ENCODE measurements at regions not wholly inside any gene's neighbourhood (a gene's known extent, or its start where the extent isn't known, plus 50 kb on each side); places are given as distances from the start of the nearest gene placed in this dataset.

DNA sequence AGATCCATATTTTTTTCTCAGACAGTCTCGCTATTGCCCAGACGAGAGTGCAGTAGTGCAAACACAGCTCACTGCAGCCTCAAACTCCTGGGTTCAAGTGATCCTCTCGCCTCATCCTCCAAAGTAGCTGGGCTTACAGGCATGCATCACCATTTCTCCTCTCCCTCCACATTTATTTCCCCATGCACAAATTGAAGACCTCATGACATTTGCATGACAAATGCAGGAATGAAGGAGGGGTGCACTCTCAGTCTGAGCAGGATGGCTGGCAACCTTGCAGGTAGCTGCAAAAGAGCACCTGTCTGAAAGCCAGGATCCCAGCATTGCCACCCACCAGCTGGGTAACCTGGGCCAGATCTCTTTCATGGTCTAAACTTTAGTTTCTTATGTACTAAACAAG lies 111.2 kb downstream of the SH3TC2 start:
- H3K18ac ChIP-seq (ENCODE audit: insufficient read length, low read depth, low read length) = no peak overlapping the region
- H2BK15ac ChIP-seq (ENCODE audit: low read depth, low read length) = no peak overlapping the region
- no CpG with 5 or more reads among the region's 3 CpGs for WGBS (ENCODE audit: extremely low coverage, insufficient read length, low lambda C conversion rate)
- no peak overlapping the region for H3K9ac ChIP-seq (ENCODE audit: extremely low read depth, insufficient read length, low read length)
- Mint-ChIP-seq H3K9me3 (no peaks in the 10 kb centered on the region), H3K27me3 (ENCODE audit: low read depth) (no peaks in the 10 kb centered on the region), H3K4me3 (no peak overlapping the region), H3K4me1 (peaks cover 31 to 36% of the 10 kb centered on the region in 2 experiments), H3K36me3 (ENCODE audit: insufficient read depth in 1 of 3, low read depth in 3 of 3) (no peaks in the 10 kb centered on the region), H3K27ac (no peak overlapping the region)
- no peaks in the 10 kb centered on the region for H3K9me3 ChIP-seq (ENCODE audit: control insufficient read depth, low read depth, low read length)
- no peak overlapping the region for H2BK5ac ChIP-seq (ENCODE audit: insufficient read length, low read length)
- no peaks in the 10 kb centered on the region for H3K27me3 ChIP-seq (ENCODE audit: insufficient read depth, low read length)
- no peak overlapping the region for H2AFZ ChIP-seq (ENCODE audit: low read length)
- H3K14ac ChIP-seq (ENCODE audit: insufficient read depth, low read length) = no peak overlapping the region
- no peaks in the 10 kb centered on the region for H3K79me2 ChIP-seq (ENCODE audit: insufficient read depth, low read length)
- H4K91ac ChIP-seq (ENCODE audit: insufficient read length, low read depth, low read length) = no peak overlapping the region
- H4K20me1 ChIP-seq (ENCODE audit: control insufficient read depth, insufficient read depth, insufficient read length) = no peaks in the 10 kb centered on the region
- H2BK12ac ChIP-seq (ENCODE audit: insufficient read length, low read depth, low read length) = no peak overlapping the region
- no peak overlapping the region for H2AK5ac ChIP-seq (ENCODE audit: insufficient read length, low read length)
- TF ChIP-seq, protein P1, sequence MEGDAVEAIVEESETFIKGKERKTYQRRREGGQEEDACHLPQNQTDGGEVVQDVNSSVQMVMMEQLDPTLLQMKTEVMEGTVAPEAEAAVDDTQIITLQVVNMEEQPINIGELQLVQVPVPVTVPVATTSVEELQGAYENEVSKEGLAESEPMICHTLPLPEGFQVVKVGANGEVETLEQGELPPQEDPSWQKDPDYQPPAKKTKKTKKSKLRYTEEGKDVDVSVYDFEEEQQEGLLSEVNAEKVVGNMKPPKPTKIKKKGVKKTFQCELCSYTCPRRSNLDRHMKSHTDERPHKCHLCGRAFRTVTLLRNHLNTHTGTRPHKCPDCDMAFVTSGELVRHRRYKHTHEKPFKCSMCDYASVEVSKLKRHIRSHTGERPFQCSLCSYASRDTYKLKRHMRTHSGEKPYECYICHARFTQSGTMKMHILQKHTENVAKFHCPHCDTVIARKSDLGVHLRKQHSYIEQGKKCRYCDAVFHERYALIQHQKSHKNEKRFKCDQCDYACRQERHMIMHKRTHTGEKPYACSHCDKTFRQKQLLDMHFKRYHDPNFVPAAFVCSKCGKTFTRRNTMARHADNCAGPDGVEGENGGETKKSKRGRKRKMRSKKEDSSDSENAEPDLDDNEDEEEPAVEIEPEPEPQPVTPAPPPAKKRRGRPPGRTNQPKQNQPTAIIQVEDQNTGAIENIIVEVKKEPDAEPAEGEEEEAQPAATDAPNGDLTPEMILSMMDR (conservative IDR thresholded peaks at IDR 0.05) = no peak
- no peaks in the 10 kb centered on the region for H3K79me1 ChIP-seq (ENCODE audit: insufficient read depth, low read depth, low read length, poor library complexity, severe bottlenecking)
- H2BK20ac ChIP-seq (ENCODE audit: low read depth, low read length, poor library complexity, severe bottlenecking) = no peak overlapping the region
- no peaks in the 10 kb centered on the region for H3K23me2 ChIP-seq (ENCODE audit: insufficient read length, low read depth, low read length, poor library complexity, severe bottlenecking)
- no peak overlapping the region for H3T11ph ChIP-seq (ENCODE audit: low read length)
- no peak overlapping the region for H3K23ac ChIP-seq (ENCODE audit: insufficient read length, low read depth, low read length)
- no peak overlapping the region for H3K4me2 ChIP-seq (ENCODE audit: insufficient read depth, insufficient read length, low read length)
- no peak overlapping the region for H2BK120ac ChIP-seq (ENCODE audit: low read depth, low read length, poor library complexity, severe bottlenecking)
- peaks cover 9% of the 10 kb centered on the region; the same call in 1 of the 2 replicates for H3K4me1 ChIP-seq (ENCODE audit: insufficient read depth, low read length)
- H4K8ac ChIP-seq (replicated peaks; ENCODE audit: insufficient read length, low read depth, low read length) = no peak overlapping the region
- no peak overlapping the region for H3K27ac ChIP-seq (ENCODE audit: insufficient read length, low read depth, low read length)
- DNase-seq = peak; percentile 45
- no peak overlapping the region for H4K5ac ChIP-seq (ENCODE audit: insufficient read length, low read depth, low read length)
- no peak overlapping the region for H3K56ac ChIP-seq (ENCODE audit: insufficient read length, low read depth, low read length)
- H3K4ac ChIP-seq (ENCODE audit: low read depth, low read length) = no peak overlapping the region
